GM21526 (cell line): ENCODE measurements at regions not wholly inside any gene's neighbourhood (a gene's known extent, or its start where the extent isn't known, plus 50 kb on each side); places are given as distances from the start of the nearest gene placed in this dataset.
"Not testable (repeated sequence)": the region's sequence is repeated elsewhere in the genome, so short reads cannot be mapped to it uniquely, and the experiment has no call there.

Source experiments
- ATAC-seq: cut with Tn5 transposase; IDR thresholded peaks from one replicate; pipeline ENCODE4 v1.9.1; 2021; ENCODE audit warnings: moderate library complexity; ENCODE audit not compliant: unreplicated experiment, low FRiP score

GRCh38 chr14:83975841-83976770, 1553.8 kb upstream of the FLRT2 start:
- ATAC-seq = no peak

- no peak for ATAC-seq
These were observed 1552.4 kb upstream of the FLRT2 start for GRCh38 chr14:83977583-83977982.

GRCh38 chr14:83981676-83982258, 1548.2 kb upstream of the FLRT2 start:
- not testable (repeated sequence) for ATAC-seq

- no peak for ATAC-seq
These were observed 1541.7 kb upstream of the FLRT2 start for GRCh38 chr14:83988275-83988674.

- ATAC-seq = no peak
These were observed 1538.3 kb upstream of the FLRT2 start for GRCh38 chr14:83991666-83992065.

- ATAC-seq = no peak
These were observed 1537.1 kb upstream of the FLRT2 start for GRCh38 chr14:83992857-83993256.

GRCh38 chr14:83993545-83993944, 1536.4 kb upstream of the FLRT2 start:
- no peak for ATAC-seq

- no peak for ATAC-seq
These were observed 1535.9 kb upstream of the FLRT2 start for GRCh38 chr14:83994020-83994419.

GRCh38 chr14:84001023-84001422, 1528.9 kb upstream of the FLRT2 start:
- ATAC-seq = no peak

GRCh38 chr14:84003346-84003745, 1526.6 kb upstream of the FLRT2 start:
- ATAC-seq = no peak

- no peak for ATAC-seq
These were observed 1523.2 kb upstream of the FLRT2 start for GRCh38 chr14:84006643-84007155.

GRCh38 chr14:84013424-84013823, 1516.5 kb upstream of the FLRT2 start:
- no peak for ATAC-seq

GRCh38 chr14:84017495-84017894, 1512.4 kb upstream of the FLRT2 start:
- ATAC-seq = no peak

- ATAC-seq = no peak
These were observed 1508.5 kb upstream of the FLRT2 start for GRCh38 chr14:84021433-84021832.

- ATAC-seq = no peak
These were observed 1505.6 kb upstream of the FLRT2 start for GRCh38 chr14:84024231-84024820.

- ATAC-seq = no peak
These were observed 1504.6 kb upstream of the FLRT2 start for GRCh38 chr14:84025106-84026012.

GRCh38 chr14:84027351-84027750, 1502.6 kb upstream of the FLRT2 start:
- no peak for ATAC-seq

- ATAC-seq = no peak
These were observed 1501.8 kb upstream of the FLRT2 start for GRCh38 chr14:84028080-84028604.

GRCh38 chr14:84029246-84029645, 1500.7 kb upstream of the FLRT2 start:
- no peak for ATAC-seq

- ATAC-seq = no peak
These were observed 1500.2 kb upstream of the FLRT2 start for GRCh38 chr14:84029720-84030119.
